ENCODE measurements at regions not wholly inside any gene's neighbourhood (a gene's known extent, or its start where the extent isn't known, plus 50 kb on each side); places are given as distances from the start of the nearest gene placed in this dataset.

DNA sequence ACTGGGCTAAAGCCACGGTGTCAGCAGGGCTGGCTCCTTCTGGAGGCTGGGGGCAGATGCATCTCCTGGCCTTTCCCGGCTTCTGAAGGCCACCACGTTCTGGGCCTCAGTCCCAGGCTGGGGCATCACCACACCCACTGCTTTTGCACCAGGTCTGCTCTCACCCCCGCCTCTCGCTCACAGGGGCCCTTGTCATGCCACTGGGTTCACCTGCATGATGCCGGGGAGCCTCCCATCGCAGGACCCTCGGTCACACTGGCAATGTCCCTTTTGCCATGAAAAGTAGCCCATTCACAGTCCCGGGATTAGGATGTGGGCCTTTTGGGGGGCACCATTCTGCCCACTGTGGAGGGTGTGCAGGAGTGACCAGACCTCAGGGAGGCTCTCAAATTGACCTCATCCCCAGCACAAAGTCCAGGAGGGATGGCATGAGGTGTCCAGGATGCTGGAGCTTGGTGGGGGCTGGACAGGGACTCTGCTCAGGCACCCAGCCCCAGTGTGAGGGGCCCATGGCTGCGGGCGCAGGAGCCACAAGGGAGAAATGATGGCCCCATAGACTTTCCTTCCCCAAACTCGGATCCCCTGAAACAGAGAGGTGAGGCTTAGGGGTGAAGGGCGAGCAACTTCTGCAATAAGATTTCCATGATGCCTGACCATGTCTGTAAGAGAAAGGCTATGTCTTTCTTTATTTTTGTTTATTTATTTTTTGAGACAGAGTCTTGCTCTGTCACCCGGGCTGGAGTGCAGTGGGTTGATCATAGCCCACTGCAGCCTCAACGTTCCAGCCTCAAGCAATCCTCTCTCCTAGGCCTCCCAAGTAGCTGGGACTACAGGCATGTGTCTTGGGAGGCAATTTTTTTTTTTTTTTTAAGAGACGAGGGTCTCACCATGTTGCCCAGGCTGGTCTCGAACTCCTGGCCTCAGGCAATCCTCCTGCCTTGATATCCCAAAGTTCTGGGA is 189.1 kb downstream of the GOLGA6L6 start:
- no peak overlapping the region for H3K27ac ChIP-seq (ENCODE audit: low read depth in 2 of 2, low read length in 2 of 2)

DNA sequence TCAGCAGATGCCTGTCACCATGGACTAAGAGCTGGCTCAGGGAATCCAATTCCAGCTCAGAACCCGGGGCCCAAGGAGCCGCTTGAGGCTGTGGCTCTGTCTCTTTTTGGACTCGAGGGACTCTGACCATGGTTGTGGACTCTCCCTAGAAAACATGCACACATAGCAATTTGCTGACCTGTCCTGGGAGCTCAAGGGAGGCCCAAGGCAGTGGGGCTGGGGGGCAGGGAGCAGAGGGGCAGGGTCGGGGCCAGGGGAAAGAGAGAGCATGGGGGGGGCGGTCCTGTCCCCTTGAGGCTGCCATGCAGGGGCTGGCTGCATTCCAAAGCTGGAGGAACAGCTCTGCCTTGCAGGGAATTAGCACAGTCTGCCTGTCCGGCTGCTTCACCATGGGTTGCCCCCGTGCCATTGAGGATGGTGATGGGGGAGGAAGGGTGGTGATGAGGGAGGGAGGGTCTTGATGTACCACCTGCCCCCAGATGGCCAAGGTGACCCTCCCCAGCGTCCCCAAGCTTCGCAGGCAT is 190.1 kb downstream of the GOLGA6L6 start:
- H3K4me1 ChIP-seq (ENCODE audit: control insufficient read depth in 2 of 3, insufficient read depth in 2 of 3, low read depth in 1 of 3, low read length in 3 of 3) = peaks cover 0 to 11% (median 0%) of the 10 kb centered on the region in 3 donors
- TF ChIP-seq, protein P1, sequence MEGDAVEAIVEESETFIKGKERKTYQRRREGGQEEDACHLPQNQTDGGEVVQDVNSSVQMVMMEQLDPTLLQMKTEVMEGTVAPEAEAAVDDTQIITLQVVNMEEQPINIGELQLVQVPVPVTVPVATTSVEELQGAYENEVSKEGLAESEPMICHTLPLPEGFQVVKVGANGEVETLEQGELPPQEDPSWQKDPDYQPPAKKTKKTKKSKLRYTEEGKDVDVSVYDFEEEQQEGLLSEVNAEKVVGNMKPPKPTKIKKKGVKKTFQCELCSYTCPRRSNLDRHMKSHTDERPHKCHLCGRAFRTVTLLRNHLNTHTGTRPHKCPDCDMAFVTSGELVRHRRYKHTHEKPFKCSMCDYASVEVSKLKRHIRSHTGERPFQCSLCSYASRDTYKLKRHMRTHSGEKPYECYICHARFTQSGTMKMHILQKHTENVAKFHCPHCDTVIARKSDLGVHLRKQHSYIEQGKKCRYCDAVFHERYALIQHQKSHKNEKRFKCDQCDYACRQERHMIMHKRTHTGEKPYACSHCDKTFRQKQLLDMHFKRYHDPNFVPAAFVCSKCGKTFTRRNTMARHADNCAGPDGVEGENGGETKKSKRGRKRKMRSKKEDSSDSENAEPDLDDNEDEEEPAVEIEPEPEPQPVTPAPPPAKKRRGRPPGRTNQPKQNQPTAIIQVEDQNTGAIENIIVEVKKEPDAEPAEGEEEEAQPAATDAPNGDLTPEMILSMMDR (IDR thresholded peaks at IDR 0.05; ENCODE audit: borderline replicate concordance, extremely low read depth, insufficient read depth) = no peak
- no peaks in the 10 kb centered on the region for H3K27me3 ChIP-seq (ENCODE audit: control insufficient read depth, insufficient read depth, low read length)
- FAIRE-seq = no peak
- H3K9ac ChIP-seq (ENCODE audit: low read length in 3 of 3) = no peak overlapping the region
- no peaks in the 10 kb centered on the region for H3K36me3 ChIP-seq (ENCODE audit: control insufficient read depth in 2 of 3, insufficient read depth in 3 of 3, low read length in 3 of 3)
- peak in 3 of 5 donors; percentile 11 to 76 (median 49) for DNase-seq
- peak overlapping the region in 1 of 3 donors; percentile 9 for H3K4me3 ChIP-seq (ENCODE audit: low read length in 3 of 3)
- H3K9me3 ChIP-seq (ENCODE audit: control insufficient read depth in 2 of 3, insufficient read depth in 1 of 3, low read length in 3 of 3) = peaks cover 0 to 4% (median 0%) of the 10 kb centered on the region in 3 donors
- intact Hi-C loops (cut with DNase I) = no loop called here
- peak overlapping the region; percentile 28 to 52 for H3K27ac ChIP-seq (ENCODE audit: low read depth in 2 of 2, low read length in 2 of 2)

More for the DNA sequence above, 189.1 kb downstream of the GOLGA6L6 start:
- FAIRE-seq (no peak), DNase-seq (peak in 1 of 5 donors; percentile 80)
- peaks cover 0 to 11% (median 0%) of the 10 kb centered on the region in 3 donors for H3K4me1 ChIP-seq (ENCODE audit: control insufficient read depth in 2 of 3, insufficient read depth in 2 of 3, low read depth in 1 of 3, low read length in 3 of 3)
- no peaks in the 10 kb centered on the region for H3K27me3 ChIP-seq (ENCODE audit: control insufficient read depth, insufficient read depth, low read length)
- no peak overlapping the region for H3K9ac ChIP-seq (ENCODE audit: low read length in 3 of 3)
- no peaks in the 10 kb centered on the region for H3K9me3 ChIP-seq (ENCODE audit: control insufficient read depth in 2 of 3, insufficient read depth in 1 of 3, low read length in 3 of 3)
- no peaks in the 10 kb centered on the region for H3K36me3 ChIP-seq (ENCODE audit: control insufficient read depth in 2 of 3, insufficient read depth in 3 of 3, low read length in 3 of 3)
- TF ChIP-seq, protein P1 (IDR thresholded peaks at IDR 0.05; ENCODE audit: borderline replicate concordance, extremely low read depth, insufficient read depth) = no peak
- H3K4me3 ChIP-seq (ENCODE audit: low read length in 3 of 3) = no peak overlapping the region
- intact Hi-C loops (cut with DNase I) = no loop called here

DNA sequence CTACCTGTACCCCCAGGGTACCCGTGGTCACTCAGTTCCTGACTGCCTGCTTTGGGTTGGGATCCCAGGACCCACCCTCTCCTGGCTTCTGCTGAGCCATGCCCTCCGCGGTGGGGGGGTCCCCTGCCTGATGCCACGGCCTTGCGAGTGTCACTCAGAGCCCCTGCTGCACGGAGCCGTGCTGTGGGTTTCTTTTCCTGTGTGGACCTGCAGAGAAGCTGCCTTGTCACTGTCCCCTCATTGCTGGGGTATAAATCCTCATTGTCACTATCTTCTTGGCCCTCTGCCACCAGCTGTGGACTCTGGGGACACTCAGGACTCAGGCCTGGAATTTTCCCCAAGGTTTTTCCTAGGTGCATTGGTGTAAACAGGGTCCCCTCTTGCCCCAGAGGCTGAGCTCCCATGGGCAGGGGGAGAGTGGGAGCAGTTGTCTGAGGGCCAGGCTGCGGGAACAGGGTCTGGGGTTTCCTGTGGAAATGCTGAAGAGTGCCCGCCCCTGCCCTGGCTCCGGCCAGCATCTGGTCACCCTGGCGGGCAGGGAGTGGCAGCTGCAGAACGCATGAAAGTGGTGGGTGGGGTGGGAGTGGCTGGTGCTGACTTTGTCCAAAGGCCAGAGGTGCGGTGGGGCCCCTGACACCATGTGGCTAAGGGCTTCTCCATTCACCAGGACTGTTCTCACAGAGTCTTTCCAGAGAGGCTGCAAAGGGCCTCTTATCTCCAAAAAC is 191.7 kb downstream of the GOLGA6L6 start:
- FAIRE-seq (no peak), DNase-seq (peak in 3 of 5 donors; percentile 10 to 81 (median 43))
- TF ChIP-seq, protein P1 (IDR thresholded peaks at IDR 0.05; ENCODE audit: borderline replicate concordance, extremely low read depth, insufficient read depth) = no peak
- Histone ChIP-seq H3K36me3 (ENCODE audit: control insufficient read depth in 2 of 3, insufficient read depth in 3 of 3, low read length in 3 of 3) (no peaks in the 10 kb centered on the region), H3K27ac (ENCODE audit: low read depth in 2 of 2, low read length in 2 of 2) (peak overlapping the region; percentile 36 to 59), H3K9me3 (ENCODE audit: control insufficient read depth in 2 of 3, insufficient read depth in 1 of 3, low read length in 3 of 3) (peaks cover 0 to 8% (median 0%) of the 10 kb centered on the region in 3 donors), H3K27me3 (ENCODE audit: control insufficient read depth, insufficient read depth, low read length) (no peaks in the 10 kb centered on the region), H3K9ac (ENCODE audit: low read length in 3 of 3) (no peak overlapping the region), H3K4me3 (ENCODE audit: low read length in 3 of 3) (peak overlapping the region in 2 of 3 donors; percentile 17 to 47), H3K4me1 (ENCODE audit: control insufficient read depth in 2 of 3, insufficient read depth in 2 of 3, low read depth in 1 of 3, low read length in 3 of 3) (peaks cover 0 to 11% (median 0%) of the 10 kb centered on the region in 3 donors)
- intact Hi-C loops (cut with DNase I) = no loop called here

Measured in kidney (tissue), 13 donors.